HEK293 (cell line): ENCODE measurements at regions not wholly inside any gene's neighbourhood (a gene's known extent, or its start where the extent isn't known, plus 50 kb on each side); places are given as distances from the start of the nearest gene placed in this dataset.

Experiments used
- CTCF ChIA-PET: fragments of 350-600 bp; formaldehyde crosslinking; extraction: SDS; loops from one replicate; lab custom pipeline; 2021; ENCODE audit warnings: antibody characterized with exemption; lab: Yijun Ruan, JAX
- POLR2A ChIA-PET: fragments of 300-600 bp; formaldehyde crosslinking; extraction: SDS; loops from one replicate; lab custom pipeline; 2020; ENCODE audit warnings: antibody characterized with exemption, inconsistent platforms; lab: Yijun Ruan, JAX
- H3K27ac ChIP-seq: fragments of 200-500 bp; sonication (Bioruptor generic); 2 replicates; pipeline ENCODE4 v1.5.1; 2014; ENCODE audit warnings: low read depth, low read length, control low read depth, inconsistent platforms; ENCODE audit errors: extremely low read depth
- H3K36me3 ChIP-seq, 2 experiments: fragments of 200-500 bp in 1 of 2; sonication (Bioruptor generic) in 1 of 2; 1 replicate in 1 of 2; 2 replicates in 1 of 2; pipeline ENCODE4 v1.5.1; 2014 to 2017; ENCODE audit warnings: inconsistent platforms in 2 of 2, low read length in 2 of 2; ENCODE audit not compliant: control insufficient read depth in 2 of 2, insufficient read depth in 1 of 2
- H3K4me1 ChIP-seq: fragments of 200-500 bp; sonication (Bioruptor generic); 2 replicates; pipeline ENCODE4 v1.5.1; 2014; ENCODE audit warnings: mild to moderate bottlenecking, low read length, inconsistent platforms; ENCODE audit not compliant: control insufficient read depth, insufficient read depth
- H3K4me3 ChIP-seq: 2 replicates; pipeline ENCODE4 v1.5.1; 2011; ENCODE audit warnings: low read depth, mild to moderate bottlenecking, control low read depth, low read length, moderate library complexity
- H3K9me3 ChIP-seq: fragments of 200-500 bp; sonication (Bioruptor generic); 2 replicates; pipeline ENCODE4 v1.5.1; 2014; ENCODE audit warnings: low read depth, low read length, inconsistent platforms; ENCODE audit not compliant: control insufficient read depth, insufficient read depth
- GFI1B ChIP-seq: fragments of 450-650 bp; formaldehyde crosslinking; IDR thresholded peaks from 2 replicates; pipeline ENCODE4 v1.5.1; 2016; ENCODE audit warnings: missing biosample characterization, missing genetic modification characterization
- GLIS2 ChIP-seq: fragments of 450-650 bp; formaldehyde crosslinking; IDR thresholded peaks from 2 replicates; pipeline ENCODE4 v1.5.1; 2016; ENCODE audit warnings: missing biosample characterization, missing genetic modification characterization
- KLF10 ChIP-seq: fragments of 450-650 bp; IDR thresholded peaks from 2 replicates; pipeline ENCODE4 v1.5.1; 2018; ENCODE audit warnings: missing biosample characterization, mild to moderate bottlenecking, missing genetic modification characterization
- RBAK ChIP-seq: fragments of 450-650 bp; formaldehyde crosslinking; IDR thresholded peaks from 2 replicates; pipeline ENCODE4 v1.5.1; 2016; ENCODE audit warnings: missing biosample characterization, missing genetic modification characterization
- SCRT2 ChIP-seq: fragments of 450-650 bp; formaldehyde crosslinking; IDR thresholded peaks from 2 replicates; pipeline ENCODE4 v1.5.1; 2016; ENCODE audit warnings: missing biosample characterization, missing genetic modification characterization
- SP7 ChIP-seq: fragments of 450-650 bp; formaldehyde crosslinking; IDR thresholded peaks from 2 replicates; pipeline ENCODE4 v1.5.1; 2016; ENCODE audit warnings: missing biosample characterization, missing genetic modification characterization
- TRIM28 ChIP-seq: IDR thresholded peaks from 2 replicates; pipeline ENCODE4 v1.6.1; 2011; ENCODE audit warnings: low read length, control low read depth, borderline replicate concordance
- ZBTB21 ChIP-seq: fragments of 450-650 bp; formaldehyde crosslinking; IDR thresholded peaks from 2 replicates; pipeline ENCODE4 v1.5.1; 2017; ENCODE audit warnings: missing biosample characterization, missing genetic modification characterization
- ZBTB48 ChIP-seq: fragments of 450-650 bp; formaldehyde crosslinking; IDR thresholded peaks from 2 replicates; pipeline ENCODE4 v1.5.1; 2016; ENCODE audit warnings: missing biosample characterization, missing genetic modification characterization
- ZNF157 ChIP-seq: fragments of 450-650 bp; formaldehyde crosslinking; IDR thresholded peaks from 2 replicates; pipeline ENCODE4 v1.5.1; 2016; ENCODE audit warnings: missing biosample characterization, missing genetic modification characterization
- ZNF335 ChIP-seq: fragments of 450-650 bp; formaldehyde crosslinking; conservative IDR thresholded peaks from 2 replicates; pipeline ENCODE4 v1.5.1; 2016; ENCODE audit warnings: missing biosample characterization, missing genetic modification characterization
- ZNF394 ChIP-seq: fragments of 450-650 bp; formaldehyde crosslinking; IDR thresholded peaks from 2 replicates; pipeline ENCODE4 v1.5.1; 2016; ENCODE audit warnings: missing biosample characterization, missing genetic modification characterization, mild to moderate bottlenecking, moderate library complexity, borderline replicate concordance
- ZNF426 ChIP-seq: fragments of 450-650 bp; formaldehyde crosslinking; IDR thresholded peaks from 2 replicates; pipeline ENCODE4 v1.5.1; 2017; ENCODE audit warnings: missing biosample characterization, missing genetic modification characterization, mild to moderate bottlenecking, inconsistent platforms, moderate library complexity
- ZNF548 ChIP-seq: fragments of 450-650 bp; formaldehyde crosslinking; IDR thresholded peaks from 2 replicates; pipeline ENCODE4 v1.5.1; 2016; ENCODE audit warnings: missing biosample characterization, missing genetic modification characterization
- ZNF600 ChIP-seq: fragments of 450-650 bp; formaldehyde crosslinking; IDR thresholded peaks from 2 replicates; pipeline ENCODE4 v1.5.1; 2016; ENCODE audit warnings: missing biosample characterization, missing genetic modification characterization
- ZNF639 ChIP-seq: fragments of 450-650 bp; formaldehyde crosslinking; IDR thresholded peaks from 2 replicates; pipeline ENCODE4 v1.5.1; 2016; ENCODE audit warnings: missing biosample characterization, missing genetic modification characterization
- ZNF707 ChIP-seq: fragments of 450-650 bp; formaldehyde crosslinking; IDR thresholded peaks from 2 replicates; pipeline ENCODE4 v1.5.1; 2016; ENCODE audit warnings: missing biosample characterization, missing genetic modification characterization
- ZNF791 ChIP-seq: fragments of 450-650 bp; formaldehyde crosslinking; IDR thresholded peaks from 2 replicates; pipeline ENCODE4 v1.5.1; 2016; ENCODE audit warnings: missing biosample characterization, missing genetic modification characterization
- ZNF830 ChIP-seq: fragments of 450-650 bp; IDR thresholded peaks from 2 replicates; pipeline ENCODE4 v1.5.0; 2018; ENCODE audit warnings: missing biosample characterization, missing genetic modification characterization, low read depth, mild to moderate bottlenecking, moderate library complexity
- ZNF843 ChIP-seq: fragments of 450-650 bp; formaldehyde crosslinking; IDR thresholded peaks from 2 replicates; pipeline ENCODE4 v1.5.1; 2016; ENCODE audit warnings: missing biosample characterization, missing genetic modification characterization
- ZSCAN30 ChIP-seq: fragments of 450-650 bp; IDR thresholded peaks from 2 replicates; pipeline ENCODE4 v1.5.1; 2018; ENCODE audit warnings: missing biosample characterization, mild to moderate bottlenecking, missing genetic modification characterization, moderate library complexity
- TF ChIP-seq, protein P1 (sequence below): fragments of 450-650 bp; formaldehyde crosslinking; IDR thresholded peaks from 2 replicates; pipeline ENCODE4 v1.5.1; 2016; ENCODE audit warnings: missing biosample characterization, missing genetic modification characterization
- TF ChIP-seq, protein P2 (sequence below): fragments of 450-650 bp; formaldehyde crosslinking; IDR thresholded peaks from 2 replicates; pipeline ENCODE4 v1.5.1; 2016; ENCODE audit warnings: missing biosample characterization, missing genetic modification characterization

GRCh38 chr5:89071941-89072331 lies 189.0 kb upstream of the MEF2C start:
- CTCF ChIA-PET = interaction anchor here (0.6 to 1.6 kb wide), 2 partner anchors 29 to 110 kb away, joined by 3 to 7 read pairs; no protein-coding TSS in a partner anchor
- POLR2A ChIA-PET = no interaction called here
- no peak for TF ChIP-seq ZNF335 (tag by site-specific recombination)
- TF ChIP-seq ZBTB21 (tag by site-specific recombination) = no peak
- no peak for TF ChIP-seq GLIS2
- TF ChIP-seq ZNF639 (tag by site-specific recombination) = no peak
- TF ChIP-seq KLF10 (tag by site-specific recombination) = no peak
- TF ChIP-seq SCRT2 (tag by site-specific recombination) = no peak
- no peak for TF ChIP-seq TRIM28
- TF ChIP-seq ZNF600 = no peak
- no peak for TF ChIP-seq ZNF791 (tag by site-specific recombination)
- TF ChIP-seq ZSCAN30 (tag by site-specific recombination) = no peak
- no peak for TF ChIP-seq ZNF157 (tag by site-specific recombination)
- TF ChIP-seq ZNF707 (tag by site-specific recombination) = no peak
- TF ChIP-seq ZNF843 = no peak
- no peak for TF ChIP-seq GFI1B (tag by site-specific recombination)
- no peak for TF ChIP-seq ZNF830 (tag by site-specific recombination)
- no peak for TF ChIP-seq SP7
- TF ChIP-seq, protein P1, sequence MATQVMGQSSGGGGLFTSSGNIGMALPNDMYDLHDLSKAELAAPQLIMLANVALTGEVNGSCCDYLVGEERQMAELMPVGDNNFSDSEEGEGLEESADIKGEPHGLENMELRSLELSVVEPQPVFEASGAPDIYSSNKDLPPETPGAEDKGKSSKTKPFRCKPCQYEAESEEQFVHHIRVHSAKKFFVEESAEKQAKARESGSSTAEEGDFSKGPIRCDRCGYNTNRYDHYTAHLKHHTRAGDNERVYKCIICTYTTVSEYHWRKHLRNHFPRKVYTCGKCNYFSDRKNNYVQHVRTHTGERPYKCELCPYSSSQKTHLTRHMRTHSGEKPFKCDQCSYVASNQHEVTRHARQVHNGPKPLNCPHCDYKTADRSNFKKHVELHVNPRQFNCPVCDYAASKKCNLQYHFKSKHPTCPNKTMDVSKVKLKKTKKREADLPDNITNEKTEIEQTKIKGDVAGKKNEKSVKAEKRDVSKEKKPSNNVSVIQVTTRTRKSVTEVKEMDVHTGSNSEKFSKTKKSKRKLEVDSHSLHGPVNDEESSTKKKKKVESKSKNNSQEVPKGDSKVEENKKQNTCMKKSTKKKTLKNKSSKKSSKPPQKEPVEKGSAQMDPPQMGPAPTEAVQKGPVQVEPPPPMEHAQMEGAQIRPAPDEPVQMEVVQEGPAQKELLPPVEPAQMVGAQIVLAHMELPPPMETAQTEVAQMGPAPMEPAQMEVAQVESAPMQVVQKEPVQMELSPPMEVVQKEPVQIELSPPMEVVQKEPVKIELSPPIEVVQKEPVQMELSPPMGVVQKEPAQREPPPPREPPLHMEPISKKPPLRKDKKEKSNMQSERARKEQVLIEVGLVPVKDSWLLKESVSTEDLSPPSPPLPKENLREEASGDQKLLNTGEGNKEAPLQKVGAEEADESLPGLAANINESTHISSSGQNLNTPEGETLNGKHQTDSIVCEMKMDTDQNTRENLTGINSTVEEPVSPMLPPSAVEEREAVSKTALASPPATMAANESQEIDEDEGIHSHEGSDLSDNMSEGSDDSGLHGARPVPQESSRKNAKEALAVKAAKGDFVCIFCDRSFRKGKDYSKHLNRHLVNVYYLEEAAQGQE (tag by site-specific recombination) = no peak
- no peak overlapping the region for H3K27ac ChIP-seq
- no peaks in the 10 kb centered on the region for H3K4me1 ChIP-seq
- no peaks in the 10 kb centered on the region for H3K36me3 ChIP-seq
- H3K4me3 ChIP-seq = no peak overlapping the region
- no peaks in the 10 kb centered on the region for H3K9me3 ChIP-seq

DNA sequence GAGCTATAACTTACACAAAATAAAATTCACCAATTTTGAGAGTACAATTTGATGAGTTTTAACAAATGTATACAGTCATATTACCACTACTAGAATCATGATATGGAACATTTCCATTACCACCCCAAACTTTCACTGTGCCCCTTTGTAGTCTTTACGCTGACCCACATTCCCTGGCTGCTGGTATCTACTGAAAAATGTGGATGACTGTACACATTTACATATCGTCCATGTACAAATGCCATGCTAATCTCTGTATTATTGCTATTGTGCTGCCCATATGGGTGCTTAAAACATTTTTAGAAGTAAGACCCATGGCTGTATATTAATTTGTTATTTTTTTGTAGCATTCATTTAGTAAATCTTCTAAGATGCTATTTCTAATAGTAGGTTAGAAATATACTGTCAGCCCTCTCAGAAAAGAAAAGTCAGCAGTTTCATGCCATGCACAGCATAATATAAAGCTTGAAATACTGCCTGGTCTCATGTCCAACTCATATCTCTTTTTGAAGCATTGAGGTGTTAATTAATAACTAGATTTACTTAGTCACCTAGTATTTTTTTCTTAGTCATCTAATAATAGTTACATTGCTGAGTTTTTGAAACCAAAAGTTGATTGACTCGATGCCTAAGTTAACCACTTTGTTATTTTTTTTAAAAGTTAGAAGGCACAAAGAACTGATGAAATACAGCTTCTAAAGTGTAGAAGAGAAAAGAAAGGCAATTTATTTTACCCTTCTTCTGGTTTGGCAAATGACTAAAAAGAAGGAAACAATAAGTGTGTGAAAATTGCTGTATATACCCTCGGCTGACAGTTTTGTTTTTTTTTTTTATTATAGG lies 188.3 kb upstream of the MEF2C start:
- ChIA-PET POLR2A (no interaction called here), CTCF (interaction anchor here (0.6 to 1.6 kb wide), 2 partner anchors 28 to 109 kb away, joined by 3 to 7 read pairs; no protein-coding TSS in a partner anchor)
- no peaks in the 10 kb centered on the region for H3K9me3 ChIP-seq
- no peaks in the 10 kb centered on the region for H3K36me3 ChIP-seq
- no peaks in the 10 kb centered on the region for H3K4me1 ChIP-seq
- H3K4me3 ChIP-seq = no peak overlapping the region
- no peak overlapping the region for H3K27ac ChIP-seq
- TF ChIP-seq ZBTB48 = no peak
- TF ChIP-seq, protein P2, sequence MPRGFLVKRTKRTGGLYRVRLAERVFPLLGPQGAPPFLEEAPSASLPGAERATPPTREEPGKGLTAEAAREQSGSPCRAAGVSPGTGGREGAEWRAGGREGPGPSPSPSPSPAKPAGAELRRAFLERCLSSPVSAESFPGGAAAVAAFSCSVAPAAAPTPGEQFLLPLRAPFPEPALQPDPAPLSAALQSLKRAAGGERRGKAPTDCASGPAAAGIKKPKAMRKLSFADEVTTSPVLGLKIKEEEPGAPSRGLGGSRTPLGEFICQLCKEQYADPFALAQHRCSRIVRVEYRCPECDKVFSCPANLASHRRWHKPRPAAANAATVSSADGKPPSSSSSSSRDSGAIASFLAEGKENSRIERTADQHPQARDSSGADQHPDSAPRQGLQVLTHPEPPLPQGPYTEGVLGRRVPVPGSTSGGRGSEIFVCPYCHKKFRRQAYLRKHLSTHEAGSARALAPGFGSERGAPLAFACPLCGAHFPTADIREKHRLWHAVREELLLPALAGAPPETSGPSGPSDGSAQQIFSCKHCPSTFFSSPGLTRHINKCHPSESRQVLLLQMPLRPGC (tag by site-specific recombination) = no peak
- TF ChIP-seq RBAK (tag by site-specific recombination) = no peak
- no peak for TF ChIP-seq ZNF426 (tag by site-specific recombination)
- no peak for TF ChIP-seq ZNF394 (tag by site-specific recombination)
- no peak for TF ChIP-seq ZNF548
